Neural progenitor cell (in vitro differentiated cells): ENCODE measurements at regions not wholly inside any gene's neighbourhood (a gene's known extent, or its start where the extent isn't known, plus 50 kb on each side); places are given as distances from the start of the nearest gene placed in this dataset.

Source experiments
- CTCF ChIP-seq: fragments of 200-600 bp; sonication (generic); IDR thresholded peaks from 2 replicates; pipeline ENCODE4 v1.5.1; 2017; ENCODE audit warnings: antibody characterized with exemption, mild to moderate bottlenecking
- EZH2phosphoT487 ChIP-seq: fragments of 200-600 bp; sonication (generic); IDR thresholded peaks from 2 replicates; pipeline ENCODE4 v1.6.1; 2017; ENCODE audit warnings: antibody characterized with exemption

- no peak for TF ChIP-seq CTCF
- TF ChIP-seq EZH2phosphoT487: no peak
Measured at GRCh38 chr17:77664097-77664729, 294.3 kb upstream of the TNRC6C start.
